ENCODE measurements at regions not wholly inside any gene's neighbourhood (a gene's known extent, or its start where the extent isn't known, plus 50 kb on each side); places are given as distances from the start of the nearest gene placed in this dataset.
A peak's percentile ranks its signal among the peaks of the same experiment; 100 is the strongest.
"Not testable (repeated sequence)": the region's sequence is repeated elsewhere in the genome, so short reads cannot be mapped to it uniquely, and the experiment has no call there.

- DNase-seq = no peak
Measured at GRCh38 chr9:78383130-78383529, 86.2 kb downstream of the PSAT1 start.

- DNase-seq = no peak
Measured at GRCh38 chr9:78386348-78386747, 89.4 kb downstream of the PSAT1 start.

- no peak for DNase-seq
Measured at GRCh38 chr9:78386773-78387172, 89.8 kb downstream of the PSAT1 start.

GRCh38 chr9:78393340-78393739 lies 96.4 kb downstream of the PSAT1 start:
- DNase-seq = no peak

GRCh38 chr9:78393932-78394331 lies 97.0 kb downstream of the PSAT1 start:
- no peak for DNase-seq

- no peak for DNase-seq
Measured at GRCh38 chr9:78396087-78396486, 99.2 kb downstream of the PSAT1 start.

- DNase-seq = no peak
Measured at GRCh38 chr9:78397045-78397444, 100.1 kb downstream of the PSAT1 start.

GRCh38 chr9:78397454-78397853 lies 100.5 kb downstream of the PSAT1 start:
- no peak for DNase-seq

GRCh38 chr9:78399153-78399552 lies 102.2 kb downstream of the PSAT1 start:
- no peak for DNase-seq

- DNase-seq = no peak
Measured at GRCh38 chr9:78400496-78400895, 103.6 kb downstream of the PSAT1 start.

GRCh38 chr9:78405461-78405860 lies 108.5 kb downstream of the PSAT1 start:
- DNase-seq = no peak

- no peak for DNase-seq
Measured at GRCh38 chr9:78406146-78406545, 109.2 kb downstream of the PSAT1 start.

GRCh38 chr9:78406933-78407332 lies 110.0 kb downstream of the PSAT1 start:
- peak; percentile 9 for DNase-seq

GRCh38 chr9:78407636-78408312 lies 110.8 kb downstream of the PSAT1 start:
- no peak for DNase-seq

- no peak for DNase-seq
Measured at GRCh38 chr9:78408388-78408787, 111.5 kb downstream of the PSAT1 start.

GRCh38 chr9:78409928-78410510 lies 113.1 kb downstream of the PSAT1 start:
- DNase-seq = not testable (repeated sequence)

- DNase-seq = no peak
Measured at GRCh38 chr9:78422309-78422708, 125.4 kb downstream of the PSAT1 start.

- DNase-seq = no peak
Measured at GRCh38 chr9:78424299-78424698, 127.4 kb downstream of the PSAT1 start.

GRCh38 chr9:78428640-78429039 lies 131.7 kb downstream of the PSAT1 start:
- DNase-seq = no peak

- DNase-seq = no peak
Measured at GRCh38 chr9:78430387-78430786, 133.5 kb downstream of the PSAT1 start.

GRCh38 chr9:78431039-78431438 lies 134.1 kb downstream of the PSAT1 start:
- not testable (repeated sequence) for DNase-seq

- no peak for DNase-seq
Measured at GRCh38 chr9:78436873-78437272, 139.9 kb downstream of the PSAT1 start.

GRCh38 chr9:78437296-78437695 lies 140.4 kb downstream of the PSAT1 start:
- DNase-seq = no peak

GRCh38 chr9:78437806-78438205 lies 140.9 kb downstream of the PSAT1 start:
- DNase-seq = no peak

- no peak for DNase-seq
Measured at GRCh38 chr9:78438211-78438610, 141.3 kb downstream of the PSAT1 start.

Measured in suppressor macrophage treated with lipopolysaccharide for 4 hours (primary cell).